ENCODE measurements at regions not wholly inside any gene's neighbourhood (a gene's known extent, or its start where the extent isn't known, plus 50 kb on each side); places are given as distances from the start of the nearest gene placed in this dataset.

GRCh38 chr5:83817591-83817990, 96.9 kb upstream of the HAPLN1 start:
- TF ChIP-seq CTCF (IDR thresholded peaks at IDR 0.05) (no peak), POLR2A (IDR thresholded peaks at IDR 0.05) (no peak)
